Gastrocnemius medialis (tissue), 4 donors: ENCODE measurements at regions not wholly inside any gene's neighbourhood (a gene's known extent, or its start where the extent isn't known, plus 50 kb on each side); places are given as distances from the start of the nearest gene placed in this dataset.

ENCODE experiments used
- CTCF ChIP-seq, 5 experiments: fragments of 450-650 bp in 3 of 5; fragments of 200-600 bp in 2 of 5; sonication (generic) in 2 of 5; IDR thresholded peaks in 4 of 5; conservative IDR thresholded peaks in 1 of 5; 1 replicate in 4 of 5; 2 replicates in 1 of 5; pipeline ENCODE4 v1.5.1; 2016 to 2019; ENCODE audit warnings: antibody characterized with exemption in 5 of 5, mild to moderate bottlenecking in 3 of 5, moderate library complexity in 3 of 5
- POLR2A ChIP-seq, 2 donors: fragments of 450-650 bp; IDR thresholded peaks; one replicate each; pipeline ENCODE4 v1.6.1; 2017; ENCODE audit warnings: antibody characterized with exemption in 2 of 2, mild to moderate bottlenecking in 2 of 2, moderate library complexity in 2 of 2

GRCh38 chr1:4585705-4586104, 68.7 kb upstream of the AJAP1 start:
- TF ChIP-seq CTCF (IDR thresholded peaks at IDR 0.05 in 4 of 5, conservative IDR thresholded peaks at IDR 0.05 in 1 of 5) (no peak), POLR2A (IDR thresholded peaks at IDR 0.05) (no peak)
